Vagina (tissue), 2 donors: ENCODE measurements at regions not wholly inside any gene's neighbourhood (a gene's known extent, or its start where the extent isn't known, plus 50 kb on each side); places are given as distances from the start of the nearest gene placed in this dataset.

Experiments
- POLR2A ChIP-seq, 2 donors: fragments of 450-650 bp; IDR thresholded peaks; one replicate each; pipeline ENCODE4 v1.6.1; 2017; ENCODE audit warnings: antibody characterized with exemption in 2 of 2, mild to moderate bottlenecking in 2 of 2, moderate library complexity in 2 of 2
- POLR2AphosphoS5 ChIP-seq, 2 donors: sonication (generic); formaldehyde crosslinking; IDR thresholded peaks; one replicate each; pipeline ENCODE4 v1.9.0; 2017; ENCODE audit warnings: antibody characterized with exemption in 2 of 2, mild to moderate bottlenecking in 2 of 2, low read depth in 1 of 2; ENCODE audit not compliant: insufficient read depth in 1 of 2
- TF ChIP-seq, protein P1 (sequence below), 3 experiments: fragments of 450-650 bp in 2 of 3; fragments of 200-600 bp in 1 of 3; sonication (generic) in 1 of 3; IDR thresholded peaks; one replicate each; pipeline ENCODE4 v1.5.1; 2017 to 2019; ENCODE audit warnings: antibody characterized with exemption in 3 of 3, mild to moderate bottlenecking in 2 of 3, moderate library complexity in 2 of 3

DNA sequence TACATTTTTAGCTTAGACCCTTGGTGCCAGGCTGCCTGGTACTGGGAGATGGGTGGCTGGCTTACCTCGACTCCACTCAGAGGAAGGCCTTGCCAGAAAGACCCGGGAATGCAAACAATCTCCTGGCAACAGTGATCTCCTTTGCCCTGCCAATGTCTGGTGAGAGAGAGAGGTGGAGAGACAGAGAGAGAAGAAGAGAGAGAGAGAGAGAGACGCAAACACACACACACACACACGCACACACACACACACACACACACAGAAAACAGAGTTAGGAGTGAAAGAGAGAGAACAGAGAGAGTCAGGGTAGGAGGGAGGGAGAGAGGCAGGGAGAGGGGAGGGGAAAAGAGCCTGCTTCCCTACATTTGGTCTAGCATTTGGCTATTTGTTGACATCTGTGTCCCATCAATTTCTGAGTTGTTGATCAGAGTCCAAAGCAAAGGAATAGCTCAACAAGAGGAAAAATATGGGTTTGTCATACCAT, 181.6 kb upstream of the MAP1B start:
- TF ChIP-seq, protein P1, sequence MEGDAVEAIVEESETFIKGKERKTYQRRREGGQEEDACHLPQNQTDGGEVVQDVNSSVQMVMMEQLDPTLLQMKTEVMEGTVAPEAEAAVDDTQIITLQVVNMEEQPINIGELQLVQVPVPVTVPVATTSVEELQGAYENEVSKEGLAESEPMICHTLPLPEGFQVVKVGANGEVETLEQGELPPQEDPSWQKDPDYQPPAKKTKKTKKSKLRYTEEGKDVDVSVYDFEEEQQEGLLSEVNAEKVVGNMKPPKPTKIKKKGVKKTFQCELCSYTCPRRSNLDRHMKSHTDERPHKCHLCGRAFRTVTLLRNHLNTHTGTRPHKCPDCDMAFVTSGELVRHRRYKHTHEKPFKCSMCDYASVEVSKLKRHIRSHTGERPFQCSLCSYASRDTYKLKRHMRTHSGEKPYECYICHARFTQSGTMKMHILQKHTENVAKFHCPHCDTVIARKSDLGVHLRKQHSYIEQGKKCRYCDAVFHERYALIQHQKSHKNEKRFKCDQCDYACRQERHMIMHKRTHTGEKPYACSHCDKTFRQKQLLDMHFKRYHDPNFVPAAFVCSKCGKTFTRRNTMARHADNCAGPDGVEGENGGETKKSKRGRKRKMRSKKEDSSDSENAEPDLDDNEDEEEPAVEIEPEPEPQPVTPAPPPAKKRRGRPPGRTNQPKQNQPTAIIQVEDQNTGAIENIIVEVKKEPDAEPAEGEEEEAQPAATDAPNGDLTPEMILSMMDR (IDR thresholded peaks at IDR 0.05) = no peak
- no peak for TF ChIP-seq POLR2AphosphoS5 (IDR thresholded peaks at IDR 0.05; ENCODE audit: insufficient read depth in 1 of 2, low read depth in 1 of 2)
- TF ChIP-seq POLR2A (IDR thresholded peaks at IDR 0.05) = no peak
